SK-N-SH (cell line): ENCODE measurements at regions not wholly inside any gene's neighbourhood (a gene's known extent, or its start where the extent isn't known, plus 50 kb on each side); places are given as distances from the start of the nearest gene placed in this dataset.

ENCODE experiments used
- CTCF ChIA-PET: fragments of 300-600, 350-600 bp; formaldehyde crosslinking; extraction: SDS; loops from one replicate; lab custom pipeline; 2021; lab: Yijun Ruan, JAX
- POLR2A ChIA-PET: fragments of 350-600 bp; sonication (Branson Sonifier 250); formaldehyde crosslinking; extraction: SDS; loops from one replicate; lab custom pipeline; 2020; ENCODE audit warnings: antibody characterized with exemption, inconsistent platforms; lab: Yijun Ruan, JAX
- DNase-seq: peaks from one replicate; pipeline ENCODE4 v3.0.0; 2012
- H2AFZ ChIP-seq: fragments of 200-600 bp; sonication (generic); 2 replicates; pipeline ENCODE4 v1.8.1; 2016; ENCODE audit warnings: antibody characterized with exemption, mild to moderate bottlenecking, low read depth
- H3F3A ChIP-seq: fragments of 200-600 bp; sonication (generic); replicated peaks from 2 replicates; pipeline ENCODE3; 2016; ENCODE audit warnings: antibody characterized with exemption, mild to moderate bottlenecking; ENCODE audit not compliant: insufficient read depth
- H3K27ac ChIP-seq, 2 experiments: fragments of 200-500 bp in 1 of 2; fragments of 200-600 bp in 1 of 2; sonication (Bioruptor generic) in 1 of 2; sonication (generic), shearing (Covaris generic) in 1 of 2; 2 replicates each; pipeline versions ENCODE4 v1.5.1 to v1.6.1; 2014 to 2016; ENCODE audit warnings: low read depth in 2 of 2, inconsistent platforms in 1 of 2, low read length in 1 of 2, mild to moderate bottlenecking in 1 of 2, mixed read lengths in 1 of 2
- H3K27me3 ChIP-seq: fragments of 200-600 bp; sonication (generic), shearing (Covaris generic); 2 replicates; pipeline ENCODE4 v1.6.1; 2016; ENCODE audit warnings: mixed run types; ENCODE audit not compliant: insufficient read depth
- H3K36me3 ChIP-seq, 2 experiments: fragments of 200-500 bp in 1 of 2; fragments of 200-600 bp in 1 of 2; sonication (Bioruptor generic) in 1 of 2; sonication (generic) in 1 of 2; replicated peaks in 1 of 2; 2 replicates each; pipeline versions ENCODE3 to v1.5.1; 2014 to 2016; ENCODE audit warnings: low read length in 1 of 2, mild to moderate bottlenecking in 1 of 2; ENCODE audit not compliant: insufficient read depth in 2 of 2, control insufficient read depth in 1 of 2
- H3K4me1 ChIP-seq, 2 experiments: fragments of 200-500 bp in 1 of 2; fragments of 200-600 bp in 1 of 2; sonication (Bioruptor generic) in 1 of 2; sonication (generic), shearing (Covaris generic) in 1 of 2; 2 replicates each; pipeline versions ENCODE4 v1.5.1 to v1.6.1; 2014 to 2016; ENCODE audit warnings: low read depth in 1 of 2, low read length in 1 of 2, mixed run types in 1 of 2; ENCODE audit not compliant: insufficient read depth in 2 of 2, control insufficient read depth in 1 of 2
- H3K4me2 ChIP-seq: fragments of 200-600 bp; sonication (generic), shearing (Covaris generic); 2 replicates; pipeline ENCODE4 v1.6.1; 2017; ENCODE audit warnings: mixed run types
- H3K4me3 ChIP-seq, 2 experiments: fragments of 200-500 bp in 1 of 2; fragments of 200-600 bp in 1 of 2; sonication (Bioruptor generic) in 1 of 2; sonication (generic), shearing (Covaris generic) in 1 of 2; 2 replicates each; pipeline versions ENCODE4 v1.5.1 to v1.8.1; 2014 to 2016; ENCODE audit warnings: low read depth in 2 of 2, inconsistent platforms in 1 of 2, low read length in 1 of 2, mild to moderate bottlenecking in 1 of 2, mixed read lengths in 1 of 2, moderate library complexity in 1 of 2
- H3K79me2 ChIP-seq: fragments of 200-600 bp; sonication (generic); 2 replicates; pipeline ENCODE4 v1.8.1; 2017; ENCODE audit warnings: mild to moderate bottlenecking; ENCODE audit not compliant: insufficient read depth
- H3K9ac ChIP-seq: fragments of 200-600 bp; sonication (generic); 2 replicates; pipeline ENCODE4 v1.6.1; 2017; ENCODE audit warnings: mixed run types
- H3K9me2 ChIP-seq: fragments of 200-600 bp; sonication (generic); 2 replicates; pipeline ENCODE4 v1.6.1; 2017; ENCODE audit warnings: mixed run types
- H3K9me3 ChIP-seq: fragments of 200-600 bp; sonication (generic); 2 replicates; pipeline ENCODE4 v1.6.1; 2017; ENCODE audit warnings: mixed run types, mild to moderate bottlenecking, moderate library complexity
- H4K20me1 ChIP-seq: fragments of 200-600 bp; sonication (generic); 2 replicates; pipeline ENCODE4 v1.6.1; 2017; ENCODE audit warnings: mild to moderate bottlenecking, mixed run types; ENCODE audit not compliant: insufficient read depth
- CHD2 ChIP-seq: fragments of 150-350 bp; IDR thresholded peaks from 2 replicates; pipeline ENCODE4 v1.6.1; 2018; ENCODE audit warnings: low read length; ENCODE audit not compliant: partially characterized antibody
- CTCF ChIP-seq: fragments of 200-600 bp; sonication (generic); IDR thresholded peaks from 2 replicates; pipeline ENCODE4 v1.6.1; 2017; ENCODE audit warnings: antibody characterized with exemption, mild to moderate bottlenecking, moderate library complexity
- ELF1 ChIP-seq: IDR thresholded peaks from 2 replicates; pipeline ENCODE4 v1.4.0; 2012
- EP300 ChIP-seq, 2 experiments: IDR thresholded peaks; 2 replicates each; pipeline versions ENCODE4 v1.4.0 to v1.6.1; 2012; ENCODE audit warnings: borderline replicate concordance in 1 of 2, low read depth in 1 of 2, low read length in 1 of 2
- EZH2phosphoT487 ChIP-seq: fragments of 200-600 bp; sonication (generic); IDR thresholded peaks from 2 replicates; pipeline ENCODE4 v1.6.1; 2017; ENCODE audit warnings: low read depth, mixed run types, mild to moderate bottlenecking, antibody characterized with exemption, moderate library complexity, borderline replicate concordance
- FOSL2 ChIP-seq: IDR thresholded peaks from 2 replicates; pipeline ENCODE4 v1.4.0; 2012; ENCODE audit warnings: low read depth, mild to moderate bottlenecking, moderate library complexity, borderline replicate concordance
- FOXJ3 ChIP-seq: sonication (generic); formaldehyde crosslinking; IDR thresholded peaks from 2 replicates; pipeline ENCODE4 v1.5.1; 2020; ENCODE audit warnings: mild to moderate bottlenecking, missing genetic modification reagents
- FOXM1 ChIP-seq: IDR thresholded peaks from 2 replicates; pipeline ENCODE4 v1.4.0; 2012; ENCODE audit warnings: low read depth, mild to moderate bottlenecking
- GATA2 ChIP-seq: sonication (generic); formaldehyde crosslinking; IDR thresholded peaks from 2 replicates; pipeline ENCODE4 v1.5.0; 2020; ENCODE audit warnings: mild to moderate bottlenecking, missing genetic modification reagents
- MAX ChIP-seq: IDR thresholded peaks from 2 replicates; pipeline ENCODE4 v1.4.0; 2012; ENCODE audit warnings: low read depth
- MEF2A ChIP-seq: IDR thresholded peaks from 2 replicates; pipeline ENCODE4 v1.4.0; 2012; ENCODE audit warnings: low read depth, borderline replicate concordance
- MXI1 ChIP-seq: IDR thresholded peaks from 2 replicates; pipeline ENCODE4 v1.6.1; 2012; ENCODE audit warnings: mild to moderate bottlenecking, low read depth, low read length, improper control_type of control experiment
- NFIC ChIP-seq: IDR thresholded peaks from 2 replicates; pipeline ENCODE4 v1.4.0; 2012; ENCODE audit warnings: borderline replicate concordance
- NRF1 ChIP-seq: IDR thresholded peaks from 2 replicates; pipeline ENCODE4 v1.6.1; 2012; ENCODE audit warnings: low read depth, mild to moderate bottlenecking, low read length
- PBX3 ChIP-seq: IDR thresholded peaks from 2 replicates; pipeline ENCODE4; 2012
- POLR2AphosphoS5 ChIP-seq: IDR thresholded peaks from 2 replicates; pipeline ENCODE4 v1.6.1; 2012; ENCODE audit warnings: low read depth, low read length
- RAD21 ChIP-seq: IDR thresholded peaks from 2 replicates; pipeline ENCODE4 v1.6.1; 2012; ENCODE audit warnings: mild to moderate bottlenecking, low read length
- RXRA ChIP-seq: IDR thresholded peaks from 2 replicates; pipeline ENCODE4 v1.4.0; 2012; ENCODE audit warnings: low read depth, mild to moderate bottlenecking, borderline replicate concordance
- YY1 ChIP-seq: IDR thresholded peaks from 2 replicates; pipeline ENCODE4 v1.4.0; 2012; ENCODE audit warnings: low read depth, mild to moderate bottlenecking
- WGBS: methylation state at CpG from one replicate; pipeline ENCODE4 v1.1.6; 2017; ENCODE audit warnings: low lambda C conversion rate; 5-methylcytosine and 5-hydroxymethylcytosine counted together
- TF ChIP-seq, protein P1 (sequence below): IDR thresholded peaks from 2 replicates; pipeline ENCODE4 v1.6.1; 2012; ENCODE audit warnings: mild to moderate bottlenecking, low read depth, low read length, moderate library complexity

DNA sequence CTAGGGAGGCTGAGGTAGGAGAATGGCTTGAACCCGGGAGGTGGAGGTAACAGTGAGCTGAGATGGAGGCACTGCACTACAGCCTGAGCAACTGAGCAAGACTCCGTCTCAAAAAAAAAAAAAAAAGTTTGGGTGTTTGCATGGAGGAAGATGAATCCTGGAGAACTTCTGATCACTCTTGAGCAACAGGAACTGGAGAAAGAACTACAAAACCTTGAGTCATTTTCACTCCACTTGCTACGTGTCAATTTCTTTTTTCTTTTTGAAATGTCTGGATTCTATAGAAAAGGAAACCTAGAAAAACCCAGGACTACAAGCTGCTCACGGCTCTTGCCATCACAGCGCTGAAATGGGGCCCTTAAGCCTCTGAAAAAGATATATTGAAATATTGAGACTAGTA lies 189.6 kb upstream of the NRP1 start:
- CTCF ChIA-PET, result no interaction called here
- H3K79me2 ChIP-seq, result no peaks in the 10 kb centered on the region
- H3K9ac ChIP-seq, result no peak overlapping the region
- no peak overlapping the region; a peak in 1 of 4 replicates for H3K27ac ChIP-seq
- TF ChIP-seq MXI1 (no peak), POLR2AphosphoS5 (no peak), ELF1 (no peak), PBX3 (no peak), CHD2 (no peak), EZH2phosphoT487 (no peak), NFIC (no peak)
- TF ChIP-seq, all 33 proteins: peak for 0
- Histone ChIP-seq H3K4me3 (no peak overlapping the region), H3K4me2 (no peak overlapping the region), H2AFZ (no peak overlapping the region), H3K36me3 (no peaks in the 10 kb centered on the region), H3K9me2 (no peaks in the 10 kb centered on the region), H3K27me3 (no peaks in the 10 kb centered on the region), H3K9me3 (no peaks in the 10 kb centered on the region), H3K4me1 (no peaks in the 10 kb centered on the region; a peak in 2 of 4 replicates), H3F3A (no peaks in the 10 kb centered on the region), H4K20me1 (no peaks in the 10 kb centered on the region)
- WGBS, result 87% methylated on average over 5 of the region's 5 CpGs
- DNase-seq, result no peak
- POLR2A ChIA-PET, result no interaction called here

DNA sequence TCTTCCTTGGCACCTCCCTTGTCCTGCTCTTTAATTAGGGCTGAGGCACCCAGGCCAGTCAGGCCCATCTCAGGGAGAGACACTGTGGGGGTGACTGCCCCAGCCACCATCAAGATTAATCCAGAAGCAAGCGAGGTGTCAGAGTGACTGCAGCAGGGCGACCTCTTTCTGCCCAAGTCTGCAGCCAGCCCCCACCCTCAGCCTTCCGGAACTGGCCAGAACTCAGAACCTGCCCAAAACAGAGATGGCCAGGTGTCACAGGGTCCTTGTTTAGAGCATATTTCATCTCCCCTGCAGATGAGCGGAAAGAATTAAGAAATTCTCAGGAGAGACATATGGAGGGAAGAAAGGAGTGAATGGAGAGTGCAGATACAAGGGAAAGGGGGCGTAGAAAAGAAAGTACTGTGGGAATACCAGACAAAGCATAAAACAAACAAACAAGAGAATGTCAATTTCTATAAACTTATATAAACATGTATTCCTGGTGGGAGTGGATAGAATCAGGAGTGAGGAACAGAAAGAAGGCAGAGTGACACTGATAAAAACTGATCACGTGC lies 188.8 kb upstream of the NRP1 start:
- no peak overlapping the region for H3K4me3 ChIP-seq
- H3K27me3 ChIP-seq, result no peaks in the 10 kb centered on the region
- H3K36me3 ChIP-seq, result no peaks in the 10 kb centered on the region
- no peak overlapping the region for H2AFZ ChIP-seq
- no peaks in the 10 kb centered on the region for H3K79me2 ChIP-seq
- WGBS, result 98% methylated on average over 6 of the region's 6 CpGs
- H3K9me2 ChIP-seq, result no peaks in the 10 kb centered on the region
- no peak for DNase-seq
- no peaks in the 10 kb centered on the region; a peak in 2 of 4 replicates for H3K4me1 ChIP-seq
- H3K9me3 ChIP-seq, result no peaks in the 10 kb centered on the region
- no peaks in the 10 kb centered on the region for H3F3A ChIP-seq
- CTCF ChIA-PET, result no interaction called here
- no peak overlapping the region for H3K4me2 ChIP-seq
- H3K27ac ChIP-seq, result no peak overlapping the region
- H3K9ac ChIP-seq, result no peak overlapping the region
- POLR2A ChIA-PET, result no interaction called here
- H4K20me1 ChIP-seq, result no peaks in the 10 kb centered on the region
- TF ChIP-seq MEF2A (no peak), MXI1 (no peak), NRF1 (no peak), GATA2 (CRISPR knock-in tag) (no peak), FOXJ3 (CRISPR knock-in tag) (no peak), RAD21 (no peak), MAX (no peak), YY1 (no peak), EP300 (IDR thresholded peaks at IDR 0.05; ENCODE audit: borderline replicate concordance in 1 of 2, low read depth in 1 of 2, low read length in 1 of 2) (no peak), FOXM1 (no peak), FOSL2 (no peak), PBX3 (no peak), CTCF (no peak), RXRA (no peak), CHD2 (no peak), POLR2AphosphoS5 (no peak), NFIC (no peak)
- TF ChIP-seq, protein P1, sequence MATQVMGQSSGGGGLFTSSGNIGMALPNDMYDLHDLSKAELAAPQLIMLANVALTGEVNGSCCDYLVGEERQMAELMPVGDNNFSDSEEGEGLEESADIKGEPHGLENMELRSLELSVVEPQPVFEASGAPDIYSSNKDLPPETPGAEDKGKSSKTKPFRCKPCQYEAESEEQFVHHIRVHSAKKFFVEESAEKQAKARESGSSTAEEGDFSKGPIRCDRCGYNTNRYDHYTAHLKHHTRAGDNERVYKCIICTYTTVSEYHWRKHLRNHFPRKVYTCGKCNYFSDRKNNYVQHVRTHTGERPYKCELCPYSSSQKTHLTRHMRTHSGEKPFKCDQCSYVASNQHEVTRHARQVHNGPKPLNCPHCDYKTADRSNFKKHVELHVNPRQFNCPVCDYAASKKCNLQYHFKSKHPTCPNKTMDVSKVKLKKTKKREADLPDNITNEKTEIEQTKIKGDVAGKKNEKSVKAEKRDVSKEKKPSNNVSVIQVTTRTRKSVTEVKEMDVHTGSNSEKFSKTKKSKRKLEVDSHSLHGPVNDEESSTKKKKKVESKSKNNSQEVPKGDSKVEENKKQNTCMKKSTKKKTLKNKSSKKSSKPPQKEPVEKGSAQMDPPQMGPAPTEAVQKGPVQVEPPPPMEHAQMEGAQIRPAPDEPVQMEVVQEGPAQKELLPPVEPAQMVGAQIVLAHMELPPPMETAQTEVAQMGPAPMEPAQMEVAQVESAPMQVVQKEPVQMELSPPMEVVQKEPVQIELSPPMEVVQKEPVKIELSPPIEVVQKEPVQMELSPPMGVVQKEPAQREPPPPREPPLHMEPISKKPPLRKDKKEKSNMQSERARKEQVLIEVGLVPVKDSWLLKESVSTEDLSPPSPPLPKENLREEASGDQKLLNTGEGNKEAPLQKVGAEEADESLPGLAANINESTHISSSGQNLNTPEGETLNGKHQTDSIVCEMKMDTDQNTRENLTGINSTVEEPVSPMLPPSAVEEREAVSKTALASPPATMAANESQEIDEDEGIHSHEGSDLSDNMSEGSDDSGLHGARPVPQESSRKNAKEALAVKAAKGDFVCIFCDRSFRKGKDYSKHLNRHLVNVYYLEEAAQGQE, result no peak
